Activated CD8-positive, alpha-beta T cell treated with anti-CD3 and anti-CD28 coated beads for 36 hours (primary cell): ENCODE measurements at regions not wholly inside any gene's neighbourhood (a gene's known extent, or its start where the extent isn't known, plus 50 kb on each side); places are given as distances from the start of the nearest gene placed in this dataset.

ENCODE experiments used
- ATAC-seq: fragments of 200-7000 bp; cut with Tn5 transposase; one replicate; pipeline ENCODE4 v1.10.0; 2021; ENCODE audit warnings: mild to moderate bottlenecking, moderate library complexity
- CTCF ChIA-PET: fragments of 350-600 bp; sonication (Branson Sonifier 250); formaldehyde crosslinking; loops from one replicate; lab custom pipeline; 2021; ENCODE audit warnings: antibody characterized with exemption; lab: Charles Lee
- POLR2A ChIA-PET: fragments of 350-600 bp; sonication (Branson Sonifier 250); formaldehyde crosslinking; loops from one replicate; lab custom pipeline; 2021; ENCODE audit warnings: antibody characterized with exemption; lab: Charles Lee
- DNase-seq: peaks from one replicate; pipeline ENCODE4 v3.0.0-alpha.2; 2020
- H3K27ac Mint-ChIP-seq: one replicate; pipeline ENCODE4 v1.8.0; 2021; ENCODE audit warnings: mild to moderate bottlenecking, mixed read lengths
- H3K27me3 Mint-ChIP-seq: one replicate; pipeline ENCODE4 v1.8.0; 2021; ENCODE audit warnings: mixed read lengths
- H3K36me3 Mint-ChIP-seq: one replicate; pipeline ENCODE4 v1.8.0; 2021; ENCODE audit warnings: low read depth, mixed read lengths
- H3K4me1 Mint-ChIP-seq: one replicate; pipeline ENCODE4 v1.8.0; 2021; ENCODE audit warnings: low read depth, mixed read lengths
- H3K4me3 Mint-ChIP-seq: one replicate; pipeline ENCODE4 v1.8.0; 2021; ENCODE audit warnings: mild to moderate bottlenecking, moderate library complexity, mixed read lengths
- H3K9me3 Mint-ChIP-seq: one replicate; pipeline ENCODE4 v1.8.0; 2021; ENCODE audit warnings: mixed read lengths
- intact Hi-C: fragments of 100-400 bp; cut with micrococcal nuclease; formaldehyde crosslinking; loops from one replicate; pipeline ENCODE4 v1.10.0; 2022
- TF ChIP-seq, protein P1 (sequence below): fragments of 200-600 bp; IDR thresholded peaks from one replicate; pipeline ENCODE4 v1.8.0; 2022; ENCODE audit warnings: antibody characterized with exemption, mild to moderate bottlenecking

DNA sequence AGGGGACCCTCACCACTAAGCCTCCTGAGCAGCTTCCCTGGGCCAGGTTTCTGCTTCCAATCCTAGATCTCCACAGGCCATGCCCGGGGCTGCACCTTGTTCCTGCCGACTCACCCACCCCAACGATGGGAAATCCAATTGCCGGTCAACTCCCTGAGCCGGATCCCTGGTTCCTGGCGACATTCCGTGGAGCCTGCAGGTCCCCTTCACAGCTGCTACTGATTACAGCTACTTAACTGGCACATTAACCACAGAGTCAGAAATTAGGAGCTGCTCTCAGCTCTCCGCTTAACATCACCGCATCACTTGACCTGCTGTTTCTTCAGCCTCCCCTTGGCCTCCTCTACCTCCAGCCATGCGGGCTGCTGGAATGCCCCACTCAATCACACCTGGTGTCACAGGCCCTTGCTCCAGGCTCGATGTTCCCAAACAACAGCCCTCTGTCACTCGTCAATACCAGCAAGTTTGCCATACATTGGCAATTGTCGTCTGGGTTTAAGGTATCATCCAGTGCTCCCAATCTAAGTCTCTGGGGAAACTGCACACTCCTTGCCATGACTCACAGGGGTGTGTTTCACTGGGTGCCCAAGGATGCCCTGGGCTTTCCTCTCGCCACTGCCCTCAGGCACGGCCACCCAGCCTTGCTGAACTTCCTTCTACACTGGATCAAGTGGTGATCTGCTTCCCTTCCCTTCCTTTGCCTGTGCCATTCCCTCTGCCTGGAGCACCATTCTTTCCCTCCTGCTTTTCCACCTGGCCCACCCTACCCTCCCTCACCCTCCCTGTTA, 181.0 kb downstream of the MN1 start:
- intact Hi-C loops = no loop called here
- DNase-seq = no peak
- ChIA-PET POLR2A (no interaction called here), CTCF (no interaction called here)
- ATAC-seq = no peak
- TF ChIP-seq, protein P1, sequence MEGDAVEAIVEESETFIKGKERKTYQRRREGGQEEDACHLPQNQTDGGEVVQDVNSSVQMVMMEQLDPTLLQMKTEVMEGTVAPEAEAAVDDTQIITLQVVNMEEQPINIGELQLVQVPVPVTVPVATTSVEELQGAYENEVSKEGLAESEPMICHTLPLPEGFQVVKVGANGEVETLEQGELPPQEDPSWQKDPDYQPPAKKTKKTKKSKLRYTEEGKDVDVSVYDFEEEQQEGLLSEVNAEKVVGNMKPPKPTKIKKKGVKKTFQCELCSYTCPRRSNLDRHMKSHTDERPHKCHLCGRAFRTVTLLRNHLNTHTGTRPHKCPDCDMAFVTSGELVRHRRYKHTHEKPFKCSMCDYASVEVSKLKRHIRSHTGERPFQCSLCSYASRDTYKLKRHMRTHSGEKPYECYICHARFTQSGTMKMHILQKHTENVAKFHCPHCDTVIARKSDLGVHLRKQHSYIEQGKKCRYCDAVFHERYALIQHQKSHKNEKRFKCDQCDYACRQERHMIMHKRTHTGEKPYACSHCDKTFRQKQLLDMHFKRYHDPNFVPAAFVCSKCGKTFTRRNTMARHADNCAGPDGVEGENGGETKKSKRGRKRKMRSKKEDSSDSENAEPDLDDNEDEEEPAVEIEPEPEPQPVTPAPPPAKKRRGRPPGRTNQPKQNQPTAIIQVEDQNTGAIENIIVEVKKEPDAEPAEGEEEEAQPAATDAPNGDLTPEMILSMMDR = no peak
- H3K27me3 Mint-ChIP-seq = peaks cover 5% of the 10 kb centered on the region
- no peaks in the 10 kb centered on the region for H3K36me3 Mint-ChIP-seq
- no peak overlapping the region for H3K27ac Mint-ChIP-seq
- H3K9me3 Mint-ChIP-seq = no peaks in the 10 kb centered on the region
- no peak overlapping the region for H3K4me3 Mint-ChIP-seq
- no peaks in the 10 kb centered on the region for H3K4me1 Mint-ChIP-seq

DNA sequence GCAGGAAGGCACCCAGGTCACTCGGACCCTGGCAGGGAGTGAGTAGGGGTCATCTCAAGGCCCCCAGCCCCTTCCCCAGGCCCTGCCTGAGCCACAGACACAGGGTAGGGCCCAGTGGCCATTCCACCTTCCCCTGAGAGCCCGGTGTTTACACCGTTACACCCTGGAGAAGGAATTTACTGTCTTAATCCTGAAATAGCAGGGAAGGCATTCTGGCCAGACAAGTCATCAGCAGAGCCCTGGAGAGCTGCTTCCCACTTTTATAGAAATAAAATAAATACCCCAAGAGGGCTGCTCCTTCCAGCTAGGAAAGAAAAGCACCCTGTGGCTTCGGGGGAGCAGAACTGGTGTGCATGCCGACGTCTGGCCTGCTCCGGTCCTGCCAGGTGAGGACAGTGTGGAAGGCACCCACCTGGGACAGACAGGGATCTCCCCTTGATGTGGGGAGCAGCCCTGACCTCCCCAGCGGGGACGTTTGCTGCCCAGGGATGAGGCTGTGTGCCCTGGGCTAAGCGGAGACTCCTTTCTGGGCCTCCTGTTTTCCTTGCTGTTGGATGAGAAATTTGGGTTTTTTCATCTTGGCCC, 180.0 kb downstream of the MN1 start:
- H3K27ac Mint-ChIP-seq = no peak overlapping the region
- TF ChIP-seq, protein P1 = no peak
- no peak for ATAC-seq
- H3K4me1 Mint-ChIP-seq = no peaks in the 10 kb centered on the region
- ChIA-PET POLR2A (no interaction called here), CTCF (no interaction called here)
- peaks cover 3% of the 10 kb centered on the region for H3K27me3 Mint-ChIP-seq
- DNase-seq = no peak
- intact Hi-C loops = no loop called here
- no peaks in the 10 kb centered on the region for H3K9me3 Mint-ChIP-seq
- H3K36me3 Mint-ChIP-seq = no peaks in the 10 kb centered on the region
- no peak overlapping the region for H3K4me3 Mint-ChIP-seq

DNA sequence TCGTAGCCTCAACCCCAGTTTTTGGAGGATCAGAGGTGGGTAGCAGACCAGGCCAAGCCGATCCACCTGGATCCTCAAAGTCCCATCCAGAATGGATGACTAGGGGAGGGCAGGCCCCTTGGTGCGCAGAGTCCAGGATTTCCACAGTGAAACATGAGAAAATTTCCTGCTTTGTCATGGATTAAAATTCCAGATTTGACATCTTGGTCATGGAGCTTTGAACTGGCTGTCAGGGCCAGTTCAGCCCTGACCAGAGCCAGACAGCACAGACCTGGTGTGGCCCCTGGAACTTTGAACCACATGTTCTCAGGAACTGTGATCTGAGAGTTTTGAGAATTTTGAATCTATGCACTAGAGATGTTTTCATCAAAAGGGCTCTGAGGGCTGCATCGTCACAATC, 177.5 kb downstream of the MN1 start:
- POLR2A ChIA-PET = no interaction called here
- TF ChIP-seq, protein P1 = no peak
- no peaks in the 10 kb centered on the region for H3K4me1 Mint-ChIP-seq
- H3K4me3 Mint-ChIP-seq = no peak overlapping the region
- DNase-seq (no peak), ATAC-seq (no peak)
- H3K9me3 Mint-ChIP-seq = no peaks in the 10 kb centered on the region
- intact Hi-C loops = no loop called here
- no peak overlapping the region for H3K27ac Mint-ChIP-seq
- CTCF ChIA-PET = no interaction called here
- H3K27me3 Mint-ChIP-seq = no peaks in the 10 kb centered on the region
- no peaks in the 10 kb centered on the region for H3K36me3 Mint-ChIP-seq

DNA sequence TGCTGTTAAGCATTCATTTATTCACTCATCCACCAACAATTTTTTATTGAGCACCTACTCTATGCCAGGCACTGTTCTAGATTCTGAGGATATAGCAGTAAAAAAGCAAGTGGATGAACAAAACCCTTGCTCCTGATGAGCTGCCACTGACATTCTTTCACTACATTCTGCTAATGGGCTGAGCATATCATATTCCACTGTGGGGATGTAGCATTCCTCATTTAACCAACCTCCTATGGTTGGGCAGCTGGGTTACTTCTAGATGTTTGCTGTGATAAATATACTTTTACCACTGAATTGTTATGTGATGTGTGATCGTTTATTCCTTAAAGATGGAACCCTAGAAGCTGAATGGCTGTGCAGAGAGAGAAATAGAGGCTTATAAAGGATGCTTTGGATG, 176.9 kb downstream of the MN1 start:
- POLR2A ChIA-PET = no interaction called here
- no peaks in the 10 kb centered on the region for H3K27me3 Mint-ChIP-seq
- CTCF ChIA-PET = no interaction called here
- ATAC-seq (no peak), DNase-seq (no peak)
- TF ChIP-seq, protein P1 = no peak
- intact Hi-C loops = no loop called here
- no peak overlapping the region for H3K4me3 Mint-ChIP-seq
- H3K27ac Mint-ChIP-seq = no peak overlapping the region
- no peaks in the 10 kb centered on the region for H3K36me3 Mint-ChIP-seq
- no peaks in the 10 kb centered on the region for H3K4me1 Mint-ChIP-seq
- H3K9me3 Mint-ChIP-seq = no peaks in the 10 kb centered on the region
